ENCODE measurements at regions not wholly inside any gene's neighbourhood (a gene's known extent, or its start where the extent isn't known, plus 50 kb on each side); places are given as distances from the start of the nearest gene placed in this dataset.

- no peak for DNase-seq
Observed at GRCh38 chr9:91102269-91102668, 259.4 kb downstream of the AUH start.

- peak in 2 of 3 donors; percentile 20 to 45 for DNase-seq
Observed at GRCh38 chr9:91103931-91104330, 257.8 kb downstream of the AUH start.

- DNase-seq: no peak
Observed at GRCh38 chr9:91106415-91107081, 255.2 kb downstream of the AUH start.

- no peak for DNase-seq
Observed at GRCh38 chr9:91111226-91111625, 250.5 kb downstream of the AUH start.

GRCh38 chr9:91111876-91112275 is 249.8 kb downstream of the AUH start:
- DNase-seq: no peak

GRCh38 chr9:91113016-91113415 is 248.7 kb downstream of the AUH start:
- DNase-seq: no peak

- DNase-seq: no peak
Observed at GRCh38 chr9:91114450-91114849, 247.3 kb downstream of the AUH start.

- DNase-seq: no peak
Observed at GRCh38 chr9:91116211-91116610, 245.5 kb downstream of the AUH start.

GRCh38 chr9:91116711-91117110 is 245.0 kb downstream of the AUH start:
- DNase-seq: no peak

- DNase-seq: no peak
Observed at GRCh38 chr9:91117474-91117891, 244.2 kb downstream of the AUH start.

- DNase-seq: peak; percentile 28 to 62 (median 44)
Observed at GRCh38 chr9:91117959-91118703, 243.6 kb downstream of the AUH start.

GRCh38 chr9:91118704-91119025 is 243.1 kb downstream of the AUH start:
- peak in 1 of 3 donors; percentile 16 for DNase-seq

GRCh38 chr9:91119142-91119541 is 242.6 kb downstream of the AUH start:
- DNase-seq: no peak

GRCh38 chr9:91119679-91120078 is 242.0 kb downstream of the AUH start:
- no peak for DNase-seq

- no peak for DNase-seq
Observed at GRCh38 chr9:91120200-91120599, 241.5 kb downstream of the AUH start.

GRCh38 chr9:91122755-91123154 is 239.0 kb downstream of the AUH start:
- DNase-seq: no peak

- DNase-seq: no peak
Observed at GRCh38 chr9:91126761-91127445, 234.8 kb downstream of the AUH start.

GRCh38 chr9:91127653-91128052 is 234.1 kb downstream of the AUH start:
- no peak for DNase-seq

- DNase-seq: no peak
Observed at GRCh38 chr9:91130796-91131318, 230.9 kb downstream of the AUH start.

GRCh38 chr9:91131433-91131839 is 230.3 kb downstream of the AUH start:
- peak; percentile 50 to 77 (median 76) for DNase-seq

- no peak for DNase-seq
Observed at GRCh38 chr9:91132576-91133073, 229.1 kb downstream of the AUH start.

GRCh38 chr9:91134608-91135007 is 227.1 kb downstream of the AUH start:
- no peak for DNase-seq

- DNase-seq: no peak
Observed at GRCh38 chr9:91137391-91137790, 224.3 kb downstream of the AUH start.

GRCh38 chr9:91138760-91139159 is 223.0 kb downstream of the AUH start:
- DNase-seq: peak in 1 of 3 donors; percentile 29

Data from suppressor macrophage treated with lipopolysaccharide for 1 hour (primary cell).